GM06990 (cell line): ENCODE measurements at regions not wholly inside any gene's neighbourhood (a gene's known extent, or its start where the extent isn't known, plus 50 kb on each side); places are given as distances from the start of the nearest gene placed in this dataset.

Source experiments
- DNase-seq: peaks from one replicate; pipeline ENCODE4 v3.0.0-alpha.2; 2011; ENCODE audit not compliant: insufficient read length; ENCODE audit errors: extremely low read depth
- H3K27me3 ChIP-seq: replicated peaks from 2 replicates; pipeline ENCODE4 v1.6.0; 2011; ENCODE audit warnings: low read length; ENCODE audit not compliant: control insufficient read depth, insufficient read depth
- H3K36me3 ChIP-seq: 2 replicates; pipeline ENCODE4 v1.5.1; 2011; ENCODE audit warnings: low read length; ENCODE audit not compliant: control insufficient read depth, insufficient read depth
- H3K4me3 ChIP-seq: replicated peaks from 2 replicates; pipeline ENCODE4 v1.5.1; 2011; ENCODE audit warnings: low read depth, mild to moderate bottlenecking, control low read depth, low read length
- CTCF ChIP-seq: IDR thresholded peaks from 2 replicates; pipeline ENCODE4 v1.5.1; 2011; ENCODE audit warnings: low read length, control low read depth, mild to moderate bottlenecking, inconsistent platforms; ENCODE audit not compliant: insufficient read depth, poor library complexity, severe bottlenecking

GRCh38 chr13:82905071-82905470 lies 977.2 kb downstream of the SLITRK1 start:
- DNase-seq: no peak
- Histone ChIP-seq H3K36me3 (no peaks in the 10 kb centered on the region), H3K4me3 (no peak overlapping the region), H3K27me3 (no peaks in the 10 kb centered on the region)
- TF ChIP-seq CTCF: no peak

- no peak for TF ChIP-seq CTCF
- no peak for DNase-seq
- no peaks in the 10 kb centered on the region for H3K36me3 ChIP-seq
- no peaks in the 10 kb centered on the region for H3K27me3 ChIP-seq
- H3K4me3 ChIP-seq: no peak overlapping the region
These were observed 981.8 kb downstream of the SLITRK1 start for GRCh38 chr13:82900453-82900852.

GRCh38 chr13:82898586-82898985 lies 983.7 kb downstream of the SLITRK1 start:
- no peaks in the 10 kb centered on the region for H3K36me3 ChIP-seq
- H3K27me3 ChIP-seq: no peaks in the 10 kb centered on the region
- no peak for TF ChIP-seq CTCF
- DNase-seq: no peak
- H3K4me3 ChIP-seq: no peak overlapping the region

- TF ChIP-seq CTCF: no peak
These were observed 1002.4 kb downstream of the SLITRK1 start for GRCh38 chr13:82879921-82880320.

GRCh38 chr13:82878536-82878935 lies 1003.7 kb downstream of the SLITRK1 start:
- TF ChIP-seq CTCF: no peak
- no peak for DNase-seq
- no peaks in the 10 kb centered on the region for H3K27me3 ChIP-seq
- no peak overlapping the region for H3K4me3 ChIP-seq
- no peaks in the 10 kb centered on the region for H3K36me3 ChIP-seq

More at GRCh38 chr13:82879921-82880320, 1002.4 kb downstream of the SLITRK1 start:
- Histone ChIP-seq H3K36me3 (no peaks in the 10 kb centered on the region), H3K27me3 (no peaks in the 10 kb centered on the region), H3K4me3 (no peak overlapping the region)
- no peak for DNase-seq

- no peak for TF ChIP-seq CTCF
- Histone ChIP-seq H3K27me3 (no peaks in the 10 kb centered on the region), H3K4me3 (no peak overlapping the region), H3K36me3 (no peaks in the 10 kb centered on the region)
- no peak for DNase-seq
These were observed 1015.0 kb downstream of the SLITRK1 start for GRCh38 chr13:82867284-82867683.
